Superior temporal gyrus (tissue), 1 donor: ENCODE measurements at regions not wholly inside any gene's neighbourhood (a gene's known extent, or its start where the extent isn't known, plus 50 kb on each side); places are given as distances from the start of the nearest gene placed in this dataset.

Experiments used
- DNase-seq: peaks from one replicate; pipeline ENCODE4 v3.0.0-alpha.2; 2016; ENCODE audit errors: extremely low spot score

GRCh38 chr12:93944911-93945310 is 203.5 kb upstream of the PLXNC1 start:
- DNase-seq: no peak

GRCh38 chr12:93946542-93947150 is 201.7 kb upstream of the PLXNC1 start:
- DNase-seq: no peak

GRCh38 chr12:93947486-93947885 is 200.9 kb upstream of the PLXNC1 start:
- DNase-seq: no peak

- DNase-seq: no peak
These were observed 198.1 kb upstream of the PLXNC1 start for GRCh38 chr12:93950311-93950710.

- DNase-seq: no peak
These were observed 193.9 kb upstream of the PLXNC1 start for GRCh38 chr12:93954166-93955112.

GRCh38 chr12:93956551-93956950 is 191.8 kb upstream of the PLXNC1 start:
- no peak for DNase-seq

GRCh38 chr12:93957168-93957567 is 191.2 kb upstream of the PLXNC1 start:
- DNase-seq: no peak

GRCh38 chr12:93957870-93958269 is 190.5 kb upstream of the PLXNC1 start:
- DNase-seq: no peak

GRCh38 chr12:93959657-93960056 is 188.7 kb upstream of the PLXNC1 start:
- no peak for DNase-seq

GRCh38 chr12:93960521-93960920 is 187.9 kb upstream of the PLXNC1 start:
- DNase-seq: no peak

- no peak for DNase-seq
These were observed 186.0 kb upstream of the PLXNC1 start for GRCh38 chr12:93962336-93962735.

- no peak for DNase-seq
These were observed 183.4 kb upstream of the PLXNC1 start for GRCh38 chr12:93964936-93965335.

GRCh38 chr12:93966516-93967133 is 181.8 kb upstream of the PLXNC1 start:
- DNase-seq: no peak

GRCh38 chr12:93967454-93967853 is 180.9 kb upstream of the PLXNC1 start:
- no peak for DNase-seq

GRCh38 chr12:93968536-93969285 is 179.7 kb upstream of the PLXNC1 start:
- DNase-seq: peak; percentile 45

- no peak for DNase-seq
These were observed 177.3 kb upstream of the PLXNC1 start for GRCh38 chr12:93970900-93971688.

- DNase-seq: no peak
These were observed 175.8 kb upstream of the PLXNC1 start for GRCh38 chr12:93972411-93973208.

- DNase-seq: peak; percentile 75
These were observed 174.1 kb upstream of the PLXNC1 start for GRCh38 chr12:93974252-93974651.

GRCh38 chr12:93976024-93976423 is 172.4 kb upstream of the PLXNC1 start:
- DNase-seq: no peak

- no peak for DNase-seq
These were observed 171.3 kb upstream of the PLXNC1 start for GRCh38 chr12:93977081-93977480.
